Endometrium (tissue), 2 donors: ENCODE measurements at regions not wholly inside any gene's neighbourhood (a gene's known extent, or its start where the extent isn't known, plus 50 kb on each side); places are given as distances from the start of the nearest gene placed in this dataset.
A peak's percentile ranks its signal among the peaks of the same experiment; 100 is the strongest.
"Not testable (repeated sequence)": the region's sequence is repeated elsewhere in the genome, so short reads cannot be mapped to it uniquely, and the experiment has no call there.

Source experiments
- FAIRE-seq: peaks from 2 replicates; lab custom pipeline; 2012; peaks lifted over from hg19 to GRCh38; lab: Jason Lieb, UNC
- donor health status: control.
- donor health status: control.

DNA sequence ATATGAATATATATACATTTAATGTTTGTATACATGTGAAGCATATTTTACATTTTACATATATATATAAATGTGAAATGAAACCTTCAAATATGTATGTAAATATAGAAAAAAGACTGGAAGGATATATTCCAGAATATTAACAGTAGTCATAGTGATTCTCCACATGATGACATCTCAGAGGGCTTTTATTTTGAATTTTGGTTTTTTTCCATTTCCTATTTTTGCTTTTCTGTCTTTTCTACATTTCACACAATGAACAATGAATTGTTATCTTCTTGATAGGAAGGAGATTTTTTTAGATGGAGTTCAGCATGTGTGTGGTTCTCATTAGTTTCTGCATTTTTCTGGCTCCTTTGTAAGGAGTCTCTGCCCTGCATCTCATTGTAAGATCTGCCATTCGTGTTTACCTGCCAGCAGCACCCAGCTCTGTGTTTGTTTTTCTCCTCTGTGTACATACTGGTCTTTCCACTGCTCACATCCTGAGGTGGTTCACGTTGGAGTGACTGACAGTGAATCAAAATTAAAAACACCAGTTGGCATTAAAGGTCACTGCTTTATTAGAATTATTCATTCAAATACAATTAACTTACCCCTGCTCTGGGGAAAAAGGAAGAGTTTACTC, 425.3 kb upstream of the MDFIC2 start:
- FAIRE-seq: no peak

DNA sequence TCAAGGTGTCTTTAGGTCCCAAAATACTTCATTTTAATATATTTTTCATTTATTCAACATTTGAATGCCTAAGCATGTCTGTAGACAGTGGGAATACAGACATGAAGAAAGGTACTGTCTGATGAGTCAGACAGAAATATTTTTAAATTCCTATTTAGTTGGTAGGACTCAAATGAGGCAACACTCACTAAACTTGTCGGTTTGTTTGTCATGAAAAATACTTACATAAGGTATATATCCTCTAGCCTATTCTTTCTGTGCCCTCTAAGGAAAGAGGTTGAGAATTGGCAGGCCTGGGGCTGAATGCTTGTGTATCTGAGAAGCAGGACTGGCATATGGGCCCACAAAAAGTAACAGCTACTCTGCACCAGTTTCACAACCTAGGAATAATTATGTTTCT, 423.6 kb upstream of the MDFIC2 start:
- no peak for FAIRE-seq

DNA sequence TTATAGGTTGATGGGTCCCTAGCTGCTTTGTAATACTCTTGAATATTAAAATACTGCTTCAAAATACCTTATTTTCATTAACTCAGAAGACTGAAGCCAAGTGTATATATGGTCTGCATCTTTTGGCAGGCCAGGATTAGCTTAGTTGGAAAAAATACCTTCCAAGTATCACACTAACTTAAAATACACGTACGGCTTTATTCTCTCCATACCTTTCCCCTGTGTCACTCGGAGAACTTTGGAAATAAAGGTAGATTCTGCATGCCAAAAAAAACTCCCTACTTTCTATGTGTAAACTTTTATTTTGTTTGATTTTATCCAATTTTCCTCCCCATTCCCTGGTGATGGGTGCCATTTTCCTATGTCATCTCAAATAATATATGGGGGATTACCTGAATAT, 422.3 kb upstream of the MDFIC2 start:
- no peak for FAIRE-seq

DNA sequence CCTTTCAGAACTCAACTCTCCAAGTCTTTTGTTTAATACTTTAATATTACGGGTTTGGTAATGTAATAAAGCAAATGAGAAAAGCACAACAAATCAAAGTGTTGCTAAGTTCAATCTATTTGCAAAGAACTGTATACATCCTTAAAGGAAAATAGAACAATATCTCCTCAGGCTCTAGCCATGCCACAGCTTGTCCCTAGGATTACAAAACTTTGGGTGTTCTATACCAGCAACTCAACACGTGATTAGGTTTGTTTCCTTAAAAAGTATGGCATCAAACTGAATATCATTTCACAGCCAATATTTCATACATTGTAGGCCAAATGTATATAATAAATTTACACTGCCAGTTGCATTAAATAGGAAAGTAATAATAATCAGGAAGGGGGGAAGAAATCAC, 418.6 kb upstream of the MDFIC2 start:
- no peak for FAIRE-seq

DNA sequence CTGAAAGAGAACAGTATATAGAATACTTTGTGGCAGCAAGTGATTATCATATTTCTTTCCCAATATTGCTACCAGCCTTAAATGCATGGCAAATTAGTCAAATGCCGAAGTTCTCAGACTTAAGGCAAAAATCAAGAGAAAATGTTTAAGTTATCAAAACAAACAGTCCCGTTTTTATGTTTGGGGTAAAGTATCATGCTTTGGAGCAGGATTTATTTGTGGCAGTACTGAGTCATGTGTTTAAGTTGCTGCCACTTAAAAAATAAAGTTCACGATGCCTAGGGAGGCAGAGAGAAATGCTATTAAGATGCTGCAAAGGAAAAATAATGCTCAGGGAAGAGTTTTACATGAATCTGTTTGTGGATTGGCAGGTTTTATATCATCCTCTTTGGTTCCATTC, 417.4 kb upstream of the MDFIC2 start:
- no peak for FAIRE-seq

DNA sequence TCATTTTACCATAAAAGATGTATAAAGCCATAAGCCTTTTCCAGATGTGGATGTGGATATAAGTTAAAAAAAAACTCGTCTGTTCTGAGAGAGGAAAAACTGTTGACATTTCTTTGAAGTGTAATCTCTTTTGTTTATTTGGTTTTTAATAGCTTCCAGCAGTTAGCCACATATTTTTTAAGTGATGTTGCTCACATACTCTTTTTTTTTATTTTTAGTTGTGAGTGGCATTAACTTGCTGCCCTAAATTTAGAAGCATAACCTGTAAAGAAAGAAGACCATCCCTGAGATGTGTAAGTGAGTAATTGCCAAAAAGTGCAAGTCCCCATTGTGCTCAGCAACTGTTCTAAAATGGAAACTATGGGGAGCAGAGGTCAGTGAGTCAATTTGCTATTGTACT, 415.9 kb upstream of the MDFIC2 start:
- FAIRE-seq: no peak

DNA sequence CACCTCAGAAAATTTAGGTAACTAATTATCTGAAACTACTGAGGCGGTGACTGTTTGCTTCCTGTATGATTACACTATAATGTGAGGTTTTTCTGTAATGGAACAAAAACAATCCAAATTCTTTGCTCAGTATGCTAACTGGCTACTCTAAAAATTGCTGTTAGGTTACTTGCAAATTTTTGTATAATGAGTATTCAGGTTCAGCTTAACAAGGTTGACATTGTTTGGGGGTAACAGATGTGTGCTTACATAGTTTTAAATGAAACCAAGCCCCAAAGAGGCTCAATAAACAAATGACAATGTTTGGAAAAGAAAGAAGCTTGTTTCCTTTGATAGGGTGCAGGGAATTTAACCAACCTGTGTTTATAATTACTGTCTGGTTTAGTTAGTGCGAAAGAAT, 414.5 kb upstream of the MDFIC2 start:
- FAIRE-seq: no peak

DNA sequence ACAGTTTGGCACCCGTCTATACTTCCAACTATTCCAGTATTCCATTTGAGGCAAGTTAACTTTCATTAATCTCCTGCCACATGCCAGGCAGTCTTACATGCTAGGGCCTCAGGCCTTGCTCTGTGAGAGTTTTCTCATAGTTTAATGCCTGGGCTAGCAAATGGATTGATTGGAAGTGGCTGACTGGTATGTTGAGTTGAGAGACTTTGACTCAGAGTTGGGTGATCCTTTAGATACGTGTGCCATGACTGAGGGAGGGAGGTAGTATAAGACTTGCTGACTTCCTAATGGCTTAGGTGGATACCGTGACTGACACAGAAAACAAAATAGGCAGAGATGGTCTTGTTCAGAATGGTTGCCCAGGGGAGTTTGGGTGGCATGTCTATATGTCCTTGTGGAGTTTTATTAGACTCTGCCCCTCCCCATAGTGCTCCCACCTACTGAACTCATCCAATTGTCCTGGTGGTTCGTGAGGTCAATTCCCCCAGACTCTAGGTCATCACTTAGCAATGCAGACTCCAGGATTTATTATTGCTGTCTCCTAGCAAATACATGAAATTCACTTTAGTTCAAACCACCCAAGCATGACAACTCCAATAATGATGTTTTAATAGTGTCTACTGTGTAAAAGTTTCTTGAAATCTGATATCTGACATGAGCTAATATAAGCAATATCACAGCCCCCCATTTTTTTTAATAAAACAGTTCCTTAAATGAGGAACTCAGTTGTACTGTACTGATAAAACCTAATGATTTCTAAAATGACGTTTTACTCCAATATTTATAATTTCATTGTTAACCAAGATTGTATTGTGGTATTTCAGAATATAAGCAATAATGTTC, 413.9 kb upstream of the MDFIC2 start:
- FAIRE-seq: no peak

DNA sequence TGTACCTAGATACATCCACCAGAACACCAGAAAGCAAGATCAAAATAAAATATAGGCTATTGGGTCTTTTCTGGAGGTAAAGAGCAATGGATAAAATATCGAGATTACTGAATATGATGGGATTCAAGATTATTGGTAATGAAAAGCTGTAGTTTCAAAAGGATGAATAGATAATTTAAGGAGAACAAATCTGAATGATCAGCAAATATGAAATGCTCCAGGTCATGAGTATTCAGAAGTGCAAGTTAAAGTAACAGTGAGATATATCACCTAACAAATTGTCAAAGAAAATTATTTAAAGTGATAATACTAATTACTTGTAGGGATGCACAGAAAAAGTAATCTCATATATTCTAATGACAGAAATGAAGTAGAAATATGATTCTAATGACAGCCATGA, 409.6 kb upstream of the MDFIC2 start:
- FAIRE-seq: no peak

DNA sequence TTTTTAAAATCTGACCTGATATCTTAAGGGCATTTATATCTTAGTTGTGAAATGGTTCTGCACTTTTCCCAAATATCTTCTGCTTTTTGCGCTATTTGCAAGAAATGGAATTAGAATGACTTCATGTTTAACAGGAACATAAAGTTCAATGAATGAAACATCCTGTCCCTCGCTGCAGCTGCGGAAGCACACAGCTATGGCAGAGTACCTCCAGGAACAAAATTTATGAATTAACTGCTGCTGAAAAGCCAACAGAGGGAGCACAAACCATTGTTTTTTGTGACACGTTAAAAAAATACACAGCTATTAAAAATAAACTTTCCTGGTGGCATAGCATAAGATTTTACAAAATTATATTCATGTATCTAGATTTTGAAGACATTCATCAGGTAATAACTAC, 404.4 kb upstream of the MDFIC2 start:
- FAIRE-seq: peak; percentile 86

DNA sequence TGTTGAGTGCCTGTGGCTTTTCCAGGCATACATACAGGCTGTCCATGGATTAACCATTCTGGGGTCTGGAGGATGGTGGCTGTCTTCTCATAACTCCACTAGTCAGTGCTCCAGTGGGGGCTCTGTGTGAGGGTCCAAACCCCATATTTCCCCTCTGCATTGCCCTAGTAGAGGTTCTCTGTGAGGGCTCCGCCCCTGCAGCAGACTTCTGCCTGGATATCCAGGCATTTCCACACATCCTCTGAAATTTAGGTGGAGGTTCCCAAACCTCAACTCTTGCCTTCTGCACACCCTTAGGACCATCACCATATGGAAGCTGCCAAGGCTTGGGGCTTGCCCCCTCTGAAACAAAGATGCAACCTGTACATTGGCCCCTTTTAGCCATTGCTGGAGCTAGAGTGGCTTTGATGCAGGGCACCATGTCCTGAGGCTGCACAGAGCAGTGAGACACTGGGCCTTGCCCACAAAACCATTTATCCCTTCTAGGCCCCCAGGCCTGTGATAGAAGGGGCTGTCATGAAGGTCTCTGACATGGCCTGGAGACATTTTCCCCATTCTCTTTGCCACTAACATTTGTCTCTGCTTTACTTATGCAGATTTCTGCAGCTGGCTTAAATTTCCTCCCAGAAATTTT, 400.1 kb upstream of the MDFIC2 start:
- FAIRE-seq: no peak

DNA sequence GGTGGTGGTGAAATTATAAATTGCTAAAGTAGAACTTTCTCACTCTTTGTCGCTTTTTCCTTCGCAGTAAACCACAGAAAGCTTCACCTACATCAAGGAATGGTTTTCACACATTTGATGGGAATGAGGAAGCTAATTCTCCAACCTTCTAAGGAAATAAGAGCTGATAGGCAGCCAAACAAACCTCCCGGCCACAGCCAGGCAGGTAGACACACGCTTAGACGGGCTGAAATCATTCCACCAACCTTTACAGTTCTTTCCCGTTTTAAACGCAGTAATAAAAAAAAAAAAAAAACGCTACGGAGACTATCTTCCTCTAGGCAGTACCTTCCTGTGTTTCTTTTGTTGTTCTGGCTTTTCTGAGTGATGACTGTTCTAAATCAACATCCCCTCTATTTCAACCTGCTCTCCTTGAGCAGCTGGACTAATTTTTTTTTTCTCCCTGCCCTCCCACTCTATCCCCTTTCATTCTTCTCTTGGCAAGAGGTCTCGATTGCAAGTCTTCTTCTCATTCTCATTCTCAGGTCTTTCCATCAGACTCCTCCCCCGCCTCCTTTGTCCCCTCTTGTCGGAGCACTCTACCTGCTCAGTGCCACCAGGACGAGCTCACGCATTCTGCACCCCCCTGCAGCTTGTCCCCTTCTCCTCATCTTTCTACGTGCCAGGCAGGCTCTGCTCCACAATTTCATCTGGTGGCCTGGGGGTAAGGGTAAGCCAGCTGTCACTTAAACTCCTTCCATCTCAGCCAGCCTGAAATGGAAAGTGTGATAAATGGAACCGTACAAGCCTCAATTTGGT, 391.1 kb upstream of the MDFIC2 start:
- FAIRE-seq: no peak

DNA sequence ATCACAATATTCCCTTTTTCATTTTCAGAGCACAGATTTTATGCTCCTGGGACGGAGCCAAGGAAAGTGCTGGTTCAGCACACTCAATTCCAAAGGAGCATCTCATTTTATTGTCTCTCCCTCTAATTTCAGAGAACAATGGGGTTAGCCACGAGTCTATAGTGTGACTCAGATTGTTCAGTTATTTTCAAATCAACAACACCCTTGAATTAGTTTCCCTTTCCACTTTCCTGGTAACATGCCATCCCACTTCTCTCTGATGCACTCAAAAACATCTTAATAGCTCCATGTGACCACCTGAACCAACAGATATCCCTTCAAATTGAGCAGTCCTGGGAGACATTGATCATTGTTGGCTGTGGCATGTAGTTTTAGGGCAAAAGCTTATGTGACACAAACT, 389.7 kb upstream of the MDFIC2 start:
- no peak for FAIRE-seq

DNA sequence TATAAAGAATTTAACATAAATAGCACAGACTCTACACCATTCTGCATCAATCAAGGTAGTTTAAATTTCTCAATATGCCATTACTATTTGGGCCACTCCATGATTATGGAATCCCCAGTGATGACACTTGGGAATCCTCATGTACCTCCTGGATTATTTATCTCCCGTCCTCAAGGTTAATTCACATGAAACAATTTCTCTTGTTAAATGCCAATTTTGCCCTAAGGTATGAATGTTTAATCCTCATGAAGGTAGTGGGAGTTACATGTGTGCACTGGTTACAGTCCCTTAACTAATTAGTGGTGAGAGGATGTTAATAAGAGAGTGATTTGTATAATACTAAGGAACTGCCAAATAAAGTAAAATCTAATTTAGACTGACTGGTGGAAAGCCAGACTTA, 372.3 kb upstream of the MDFIC2 start:
- FAIRE-seq: no peak

DNA sequence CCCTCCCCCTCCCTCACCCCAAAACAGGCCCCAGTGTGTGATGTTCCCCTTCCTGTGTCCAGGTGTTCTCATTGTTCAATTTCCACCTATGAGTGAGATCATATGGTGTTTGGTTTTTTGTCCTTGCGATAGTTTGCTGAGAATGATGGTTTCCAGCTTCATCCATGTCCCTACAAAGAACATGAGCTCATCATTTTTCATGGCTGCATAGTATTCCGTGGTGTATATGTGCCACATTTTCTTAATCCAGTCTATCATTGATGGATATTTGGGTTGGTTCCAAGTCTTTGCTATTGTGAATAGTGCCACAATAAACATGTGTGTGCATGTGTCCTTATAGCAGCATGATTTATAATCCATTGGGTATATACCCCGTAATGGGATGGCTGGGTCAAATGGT, 363.4 kb upstream of the MDFIC2 start:
- FAIRE-seq: not testable (repeated sequence)

DNA sequence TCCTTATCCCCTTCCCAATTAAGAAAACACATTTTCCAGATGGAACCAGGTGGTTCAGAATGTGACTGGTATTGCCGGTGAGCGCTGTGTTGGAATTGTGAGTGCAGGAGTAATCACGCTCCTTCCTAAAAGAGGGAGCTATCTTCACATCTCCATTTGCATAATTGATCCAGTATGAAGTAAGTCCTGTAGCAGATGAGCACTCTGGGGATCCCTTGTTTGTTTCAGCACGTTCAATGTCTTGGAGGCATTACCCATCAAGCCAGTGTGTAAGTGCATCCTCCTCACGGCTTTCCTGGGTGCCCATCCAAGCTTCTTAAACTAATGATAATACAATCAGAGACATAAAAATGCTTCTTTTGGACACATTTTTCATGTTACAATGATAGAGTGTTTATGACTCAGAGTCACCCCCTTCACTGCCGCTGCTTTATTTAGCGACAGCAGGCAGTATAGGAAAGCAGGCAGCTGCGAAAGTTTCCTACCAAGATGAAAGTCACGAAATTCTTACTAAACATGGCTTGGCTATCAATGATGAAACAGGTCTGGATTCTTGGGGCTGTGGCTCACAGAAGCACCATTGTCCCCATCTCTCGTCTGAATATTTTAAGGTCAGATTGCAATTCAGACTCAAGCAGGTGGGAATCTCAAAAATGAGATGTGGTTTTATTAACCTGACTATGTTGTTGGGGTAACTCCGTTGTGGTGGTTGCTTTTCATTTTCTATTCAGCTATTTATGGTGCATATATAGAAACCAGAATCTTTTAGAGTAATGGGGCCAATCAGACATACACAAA, 346.3 kb upstream of the MDFIC2 start:
- FAIRE-seq: no peak

DNA sequence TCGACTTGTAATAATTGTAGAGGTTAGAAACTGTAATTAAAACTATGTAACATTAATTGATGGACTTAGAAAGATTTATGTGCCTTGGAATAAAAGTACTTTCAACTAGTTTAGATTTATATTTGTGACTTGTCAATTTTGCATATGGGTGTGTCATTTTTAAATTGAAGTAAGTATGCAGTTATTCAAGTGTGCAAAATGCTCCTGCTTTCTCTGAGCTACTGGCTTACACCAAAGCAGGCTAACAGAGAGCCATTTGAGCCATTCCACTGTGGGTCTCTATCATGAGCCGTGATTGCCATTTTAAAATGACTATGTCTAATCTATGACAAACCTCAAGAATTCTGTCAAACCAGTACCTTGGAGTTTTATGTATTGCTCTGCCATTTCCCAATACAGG, 345.0 kb upstream of the MDFIC2 start:
- no peak for FAIRE-seq

DNA sequence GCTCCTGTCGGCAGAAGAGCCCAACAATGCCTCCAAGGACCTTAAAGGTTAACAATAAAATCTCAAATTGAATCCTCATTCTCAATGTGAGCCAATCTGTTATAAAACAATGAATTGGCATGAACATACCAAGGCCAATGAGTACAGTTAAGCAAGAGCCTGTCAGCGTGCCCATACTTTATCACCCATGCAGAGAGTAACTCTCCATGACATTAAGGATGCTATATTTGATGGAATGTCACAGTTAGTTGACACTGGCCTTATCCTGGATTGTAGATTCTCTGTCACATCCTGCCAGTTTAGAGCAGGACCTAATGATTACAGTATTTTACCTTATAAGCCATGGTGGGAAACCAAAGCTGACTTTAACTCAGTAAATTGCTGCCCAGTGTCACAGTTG, 335.4 kb upstream of the MDFIC2 start:
- no peak for FAIRE-seq

DNA sequence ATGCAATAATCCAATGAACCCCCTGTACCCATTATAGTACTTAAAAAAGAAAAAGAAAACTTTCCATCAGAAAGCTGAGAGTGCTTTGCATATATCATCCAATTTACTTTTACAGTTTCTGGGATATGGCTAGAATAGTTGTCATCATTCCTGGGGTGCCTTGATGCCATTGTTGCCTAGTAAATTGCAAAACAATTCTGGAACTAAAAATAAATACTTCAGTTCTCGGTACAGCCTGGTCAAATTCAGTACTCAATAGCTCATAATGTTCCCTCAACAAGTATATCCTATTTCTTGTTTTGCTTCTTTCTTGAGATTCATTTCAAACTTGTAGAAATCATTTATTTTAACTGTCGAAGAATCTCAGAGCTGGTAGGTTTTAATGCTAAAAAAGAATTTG, 334.7 kb upstream of the MDFIC2 start:
- FAIRE-seq: no peak

DNA sequence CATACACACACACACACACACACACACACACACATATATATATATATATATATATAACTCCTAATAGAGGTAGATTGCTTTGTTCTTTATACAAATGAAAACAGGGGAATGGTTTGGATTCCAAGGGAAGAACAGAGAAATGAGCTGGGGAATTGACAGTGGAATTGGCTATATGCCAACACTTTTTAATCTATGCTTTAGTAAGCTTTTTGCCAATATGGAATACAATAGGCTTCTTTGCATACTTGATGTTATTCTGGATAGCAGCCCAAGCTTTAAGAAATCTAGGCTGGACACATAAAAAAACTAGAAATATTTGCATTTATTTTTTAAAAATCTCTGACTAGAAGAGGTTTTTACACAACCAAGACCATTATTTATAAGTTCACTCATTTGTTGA, 334.2 kb upstream of the MDFIC2 start:
- FAIRE-seq: no peak

DNA sequence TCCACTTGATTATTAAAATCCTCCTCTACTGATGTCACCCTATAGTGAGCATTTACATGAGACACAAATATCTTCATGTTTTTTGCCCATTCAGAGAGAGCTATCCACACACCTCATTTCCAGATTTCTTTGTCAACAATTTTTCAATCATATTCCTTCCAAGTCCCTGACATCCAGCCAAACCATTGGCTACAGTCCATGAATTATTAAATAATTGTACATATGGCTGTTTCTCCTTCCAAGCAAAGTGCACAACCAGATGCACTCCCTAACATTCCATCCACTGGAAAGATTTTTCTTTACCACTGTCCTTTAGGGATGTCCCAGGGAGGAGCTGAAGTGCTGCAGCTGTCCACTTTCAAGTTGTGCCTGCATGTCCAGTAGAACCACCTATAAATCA, 328.0 kb upstream of the MDFIC2 start:
- FAIRE-seq: no peak

DNA sequence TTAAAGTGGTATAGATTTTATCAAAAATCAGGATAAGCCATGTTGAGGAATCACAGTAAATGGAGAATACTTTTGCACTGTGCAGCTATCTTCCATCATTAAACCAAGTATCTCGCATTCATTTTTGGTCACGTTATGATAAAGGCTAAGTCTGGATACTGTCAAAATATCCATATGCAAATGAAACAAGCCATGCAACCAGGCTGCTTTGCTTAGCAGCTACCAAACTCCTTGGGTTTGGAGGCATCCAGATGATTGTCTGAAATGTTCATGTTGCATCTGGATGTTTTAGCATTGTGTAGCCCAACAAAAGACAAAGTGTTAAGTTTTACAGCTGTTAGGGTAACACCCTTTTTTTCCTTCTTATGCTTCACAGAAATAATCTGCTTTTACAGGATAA, 322.9 kb upstream of the MDFIC2 start:
- no peak for FAIRE-seq
